Natural killer cell (primary cell): ENCODE measurements at regions not wholly inside any gene's neighbourhood (a gene's known extent, or its start where the extent isn't known, plus 50 kb on each side); places are given as distances from the start of the nearest gene placed in this dataset.

Experiments used
- ATAC-seq, 3 donors: fragments of 150-1000 bp in 2 of 3; fragments of 200-7000 bp in 1 of 3; cut with Tn5 transposase; 1 replicate in 1 of 3; 2 replicates in 2 of 3; pipeline ENCODE4 v1.10.0; 2021; ENCODE audit warnings: mild to moderate bottlenecking in 2 of 3, moderate library complexity in 2 of 3
- DNase-seq, 2 donors: peaks; one replicate each; pipeline versions ENCODE4 v3.0.0 to v3.0.0-alpha.2; 2013 to 2021; ENCODE audit warnings: mixed read lengths in 1 of 2
- H3K27ac ChIP-seq: one replicate; pipeline ENCODE4 v1.5.1; 2013; ENCODE audit warnings: mild to moderate bottlenecking, low read length
- H3K27me3 ChIP-seq: one replicate; pipeline ENCODE4 v1.6.1; 2013; ENCODE audit warnings: low read length; ENCODE audit not compliant: control insufficient read depth, insufficient read depth
- H3K36me3 ChIP-seq: one replicate; pipeline ENCODE4 v1.6.1; 2013; ENCODE audit warnings: low read length; ENCODE audit not compliant: control insufficient read depth, insufficient read depth
- H3K4me1 ChIP-seq: one replicate; pipeline ENCODE4 v1.6.1; 2013; ENCODE audit warnings: low read length; ENCODE audit not compliant: control insufficient read depth, insufficient read depth
- H3K4me3 ChIP-seq: one replicate; pipeline ENCODE4 v1.5.1; 2013; ENCODE audit warnings: low read length
- H3K9me3 ChIP-seq: one replicate; pipeline ENCODE4 v1.6.1; 2013; ENCODE audit warnings: low read length; ENCODE audit not compliant: control insufficient read depth, insufficient read depth
- H3K27ac Mint-ChIP-seq, 2 donors: one replicate each; pipeline ENCODE4 v1.8.0; 2022; ENCODE audit warnings: mild to moderate bottlenecking in 2 of 2, mixed read lengths in 2 of 2, moderate library complexity in 1 of 2
- H3K27me3 Mint-ChIP-seq, 2 donors: one replicate each; pipeline ENCODE4 v1.8.0; 2022; ENCODE audit warnings: low read depth in 2 of 2, mixed read lengths in 2 of 2
- H3K36me3 Mint-ChIP-seq: one replicate; pipeline ENCODE4 v1.8.0; 2022; ENCODE audit warnings: mixed read lengths
- H3K4me1 Mint-ChIP-seq, 2 donors: one replicate each; pipeline ENCODE4 v1.8.0; 2022; ENCODE audit warnings: mixed read lengths in 2 of 2
- H3K4me3 Mint-ChIP-seq: one replicate; pipeline ENCODE4 v1.8.0; 2022; ENCODE audit warnings: mild to moderate bottlenecking, moderate library complexity, mixed read lengths
- H3K9me3 Mint-ChIP-seq, 2 donors: one replicate each; pipeline ENCODE4 v1.8.0; 2022; ENCODE audit warnings: mixed read lengths in 2 of 2
- CTCF ChIP-seq: fragments of 200-600 bp; IDR thresholded peaks from one replicate; pipeline ENCODE4 v1.8.0; 2022; ENCODE audit warnings: antibody characterized with exemption
- WGBS: methylation state at CpG from one replicate; pipeline ENCODE4 v1.1.7; 2013; ENCODE audit warnings: missing lambda C conversion rate; ENCODE audit not compliant: insufficient coverage; 5-methylcytosine and 5-hydroxymethylcytosine counted together
- intact Hi-C: fragments of 100-400 bp; cut with micrococcal nuclease; formaldehyde crosslinking; loops from one replicate; pipeline ENCODE4 v1.14.2; 2022

DNA sequence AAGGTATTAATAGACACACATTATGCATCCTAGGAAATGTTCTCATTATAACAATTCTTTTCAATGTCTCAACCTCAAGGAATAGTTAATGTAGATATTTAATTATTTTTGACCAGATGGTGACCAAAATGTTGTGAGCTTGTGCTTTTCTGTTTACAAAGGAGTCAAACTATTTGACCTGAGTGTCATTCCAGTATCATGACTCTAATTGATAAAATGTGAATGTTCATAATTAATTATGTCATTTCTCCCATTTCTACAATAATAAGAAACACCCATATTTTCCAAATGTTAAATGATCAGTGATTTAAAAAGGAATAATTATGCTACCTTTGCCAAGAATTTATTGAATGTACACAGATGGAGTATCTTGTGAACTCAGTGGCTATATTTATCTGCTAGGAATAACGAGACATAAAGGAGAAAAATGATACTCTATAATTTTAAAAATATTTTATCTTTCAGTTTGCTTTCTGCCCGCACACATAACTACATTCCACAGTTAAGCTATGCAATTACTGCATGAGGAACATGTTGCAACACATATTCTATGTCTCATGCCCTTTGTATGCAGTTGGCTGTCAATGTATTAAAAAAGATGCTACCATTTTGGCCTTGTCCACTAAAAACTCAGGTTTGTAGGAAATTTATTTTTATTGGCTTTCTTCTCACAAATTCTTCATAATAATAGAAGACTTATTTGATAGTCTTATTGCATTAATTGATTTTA lies 376.7 kb upstream of the CCDC179 start:
- DNase-seq = no peak
- no peaks in the 10 kb centered on the region for H3K36me3 Mint-ChIP-seq
- H3K4me3 ChIP-seq = no peak overlapping the region

DNA sequence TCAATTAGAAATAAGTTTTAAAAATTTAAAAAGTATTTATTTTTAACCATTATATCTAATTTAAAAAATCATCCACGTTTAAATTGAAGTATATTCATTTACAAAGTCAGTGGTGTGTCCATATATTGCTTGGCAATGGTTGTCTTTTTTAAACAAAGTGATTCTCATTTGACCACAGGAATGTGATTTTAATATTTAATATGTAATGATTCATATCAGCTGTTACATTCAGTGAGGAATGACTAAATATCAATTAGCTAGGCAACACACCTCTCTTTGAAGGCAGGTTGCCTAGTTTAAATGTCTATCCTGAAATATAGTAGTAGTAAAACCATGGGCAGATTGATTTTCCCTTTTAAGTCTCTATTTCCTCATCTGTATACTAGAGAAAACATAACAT lies 392.2 kb upstream of the CCDC179 start:
- Histone ChIP-seq H3K4me3 (no peak overlapping the region), H3K9me3 (no peaks in the 10 kb centered on the region), H3K36me3 (no peaks in the 10 kb centered on the region), H3K27ac (no peak overlapping the region), H3K4me1 (no peaks in the 10 kb centered on the region), H3K27me3 (no peaks in the 10 kb centered on the region)
- H3K4me1 Mint-ChIP-seq = no peaks in the 10 kb centered on the region
- ATAC-seq (no peak), DNase-seq (no peak)
- H3K9me3 Mint-ChIP-seq = no peaks in the 10 kb centered on the region
- no CpG with 5 or more reads among the region's 1 CpG for WGBS
- no peak overlapping the region for H3K4me3 Mint-ChIP-seq
- H3K27ac Mint-ChIP-seq = no peak overlapping the region
- H3K27me3 Mint-ChIP-seq = peaks cover 0 to 8% of the 10 kb centered on the region in 2 donors
- no peaks in the 10 kb centered on the region for H3K36me3 Mint-ChIP-seq
- intact Hi-C loops = no loop called here
- TF ChIP-seq CTCF = no peak

More for the DNA sequence above, 376.7 kb upstream of the CCDC179 start:
- Histone ChIP-seq H3K9me3 (no peaks in the 10 kb centered on the region), H3K36me3 (no peaks in the 10 kb centered on the region), H3K27me3 (no peaks in the 10 kb centered on the region), H3K4me1 (no peaks in the 10 kb centered on the region), H3K27ac (no peak overlapping the region)
- H3K27me3 Mint-ChIP-seq = no peaks in the 10 kb centered on the region
- H3K27ac Mint-ChIP-seq = no peak overlapping the region
- WGBS = 100% methylated on average over 1 of the region's 2 CpGs
- H3K9me3 Mint-ChIP-seq = no peaks in the 10 kb centered on the region
- ATAC-seq = no peak
- H3K4me1 Mint-ChIP-seq = no peaks in the 10 kb centered on the region
- intact Hi-C loops = no loop called here
- no peak for TF ChIP-seq CTCF
- no peak overlapping the region for H3K4me3 Mint-ChIP-seq

DNA sequence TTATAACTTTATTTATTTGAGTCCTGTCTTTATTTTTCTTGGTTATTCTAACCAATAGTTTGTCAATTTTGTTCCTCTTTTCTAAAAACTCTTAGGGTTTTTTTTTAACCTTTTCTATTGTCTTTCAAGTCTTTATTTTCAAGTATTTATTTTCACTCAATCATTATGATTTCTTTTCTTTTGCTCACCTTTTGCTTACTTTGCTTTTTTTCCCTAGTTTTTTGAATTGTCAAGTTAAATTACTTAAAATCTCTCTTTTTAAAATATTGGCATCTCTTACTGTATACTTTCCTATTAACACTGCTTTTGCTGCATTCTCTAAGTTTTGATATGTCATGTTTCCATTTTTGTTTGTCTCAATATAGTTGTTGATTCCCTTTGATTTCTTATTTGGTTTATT lies 396.8 kb upstream of the CCDC179 start:
- Histone ChIP-seq H3K27ac (no peak overlapping the region), H3K36me3 (no peaks in the 10 kb centered on the region), H3K4me3 (no peak overlapping the region), H3K4me1 (no peaks in the 10 kb centered on the region), H3K27me3 (no peaks in the 10 kb centered on the region), H3K9me3 (no peaks in the 10 kb centered on the region)
- ATAC-seq (no peak), DNase-seq (no peak)
- no peaks in the 10 kb centered on the region for H3K4me1 Mint-ChIP-seq
- H3K27me3 Mint-ChIP-seq = peaks cover 0 to 3% of the 10 kb centered on the region in 2 donors
- intact Hi-C loops = no loop called here
- H3K9me3 Mint-ChIP-seq = no peaks in the 10 kb centered on the region
- no peak for TF ChIP-seq CTCF
- H3K4me3 Mint-ChIP-seq = no peak overlapping the region
- H3K27ac Mint-ChIP-seq = no peak overlapping the region
- H3K36me3 Mint-ChIP-seq = no peaks in the 10 kb centered on the region

- no peaks in the 10 kb centered on the region for H3K9me3 ChIP-seq
These were observed 397.3 kb upstream of the CCDC179 start for GRCh38 chr11:23257556-23257955.

More at GRCh38 chr11:23257556-23257955, 397.3 kb upstream of the CCDC179 start:
- Histone ChIP-seq H3K4me3 (no peak overlapping the region), H3K27ac (no peak overlapping the region), H3K4me1 (no peaks in the 10 kb centered on the region), H3K27me3 (no peaks in the 10 kb centered on the region), H3K36me3 (no peaks in the 10 kb centered on the region)
- no peak for TF ChIP-seq CTCF
- DNase-seq (no peak), ATAC-seq (no peak)
- H3K9me3 Mint-ChIP-seq = no peaks in the 10 kb centered on the region
- intact Hi-C loops = no loop called here
- peaks cover 0 to 3% of the 10 kb centered on the region in 2 donors for H3K27me3 Mint-ChIP-seq
- H3K4me3 Mint-ChIP-seq = no peak overlapping the region
- no peak overlapping the region for H3K27ac Mint-ChIP-seq
- H3K4me1 Mint-ChIP-seq = no peaks in the 10 kb centered on the region
- H3K36me3 Mint-ChIP-seq = no peaks in the 10 kb centered on the region
